Prostate gland (tissue), 2 donors: ENCODE measurements at regions not wholly inside any gene's neighbourhood (a gene's known extent, or its start where the extent isn't known, plus 50 kb on each side); places are given as distances from the start of the nearest gene placed in this dataset.

Experiments used
- POLR2A ChIP-seq: fragments of 450-650 bp; IDR thresholded peaks from one replicate; pipeline ENCODE4 v1.6.1; 2016; ENCODE audit warnings: antibody characterized with exemption, mild to moderate bottlenecking
- POLR2AphosphoS5 ChIP-seq: sonication (generic); formaldehyde crosslinking; IDR thresholded peaks from one replicate; pipeline ENCODE4 v1.6.1; 2017; ENCODE audit warnings: antibody characterized with exemption
- TF ChIP-seq, protein P1 (sequence below), 4 experiments: fragments of 200-600 bp in 2 of 4; fragments of 450-650 bp in 2 of 4; sonication (generic) in 2 of 4; IDR thresholded peaks; 1 replicate in 3 of 4; 2 replicates in 1 of 4; pipeline ENCODE4 v1.5.1; 2016 to 2019; ENCODE audit warnings: antibody characterized with exemption in 4 of 4, mild to moderate bottlenecking in 2 of 4, moderate library complexity in 2 of 4

DNA sequence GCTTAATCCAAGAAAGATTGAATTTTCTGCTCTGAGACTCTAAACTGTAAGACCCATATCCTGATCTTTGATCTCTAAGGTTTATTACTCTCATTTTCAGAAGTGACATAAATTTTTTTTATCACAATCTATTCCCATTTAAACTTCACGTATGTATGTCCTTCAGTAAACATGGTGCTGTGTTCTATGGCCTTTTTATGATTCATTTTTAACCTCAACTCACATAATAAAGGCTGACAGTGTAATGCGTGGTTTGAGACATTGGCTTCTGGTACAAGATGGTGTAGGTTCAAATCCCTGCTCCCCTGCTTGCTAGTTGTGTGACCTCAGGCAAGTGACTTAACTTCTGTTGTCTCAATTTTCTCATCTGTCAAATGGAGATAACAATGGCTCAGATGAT is 306.0 kb upstream of the AADAT start:
- no peak for TF ChIP-seq POLR2AphosphoS5
- TF ChIP-seq, protein P1, sequence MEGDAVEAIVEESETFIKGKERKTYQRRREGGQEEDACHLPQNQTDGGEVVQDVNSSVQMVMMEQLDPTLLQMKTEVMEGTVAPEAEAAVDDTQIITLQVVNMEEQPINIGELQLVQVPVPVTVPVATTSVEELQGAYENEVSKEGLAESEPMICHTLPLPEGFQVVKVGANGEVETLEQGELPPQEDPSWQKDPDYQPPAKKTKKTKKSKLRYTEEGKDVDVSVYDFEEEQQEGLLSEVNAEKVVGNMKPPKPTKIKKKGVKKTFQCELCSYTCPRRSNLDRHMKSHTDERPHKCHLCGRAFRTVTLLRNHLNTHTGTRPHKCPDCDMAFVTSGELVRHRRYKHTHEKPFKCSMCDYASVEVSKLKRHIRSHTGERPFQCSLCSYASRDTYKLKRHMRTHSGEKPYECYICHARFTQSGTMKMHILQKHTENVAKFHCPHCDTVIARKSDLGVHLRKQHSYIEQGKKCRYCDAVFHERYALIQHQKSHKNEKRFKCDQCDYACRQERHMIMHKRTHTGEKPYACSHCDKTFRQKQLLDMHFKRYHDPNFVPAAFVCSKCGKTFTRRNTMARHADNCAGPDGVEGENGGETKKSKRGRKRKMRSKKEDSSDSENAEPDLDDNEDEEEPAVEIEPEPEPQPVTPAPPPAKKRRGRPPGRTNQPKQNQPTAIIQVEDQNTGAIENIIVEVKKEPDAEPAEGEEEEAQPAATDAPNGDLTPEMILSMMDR (IDR thresholded peaks at IDR 0.05): no peak
- TF ChIP-seq POLR2A: no peak
